ENCODE measurements at regions not wholly inside any gene's neighbourhood (a gene's known extent, or its start where the extent isn't known, plus 50 kb on each side); places are given as distances from the start of the nearest gene placed in this dataset.

- DNase-seq, result no peak
Measured at GRCh38 chr10:113283189-113283588, 269.7 kb upstream of the HABP2 start.

GRCh38 chr10:113284635-113285034 is 268.2 kb upstream of the HABP2 start:
- Histone ChIP-seq H3K27me3 (ENCODE audit: insufficient read depth, low read length, poor library complexity) (peaks cover 6% of the 10 kb centered on the region), H3K4me2 (ENCODE audit: insufficient read depth, low read length) (no peak overlapping the region)

More at GRCh38 chr10:113283189-113283588, 269.7 kb upstream of the HABP2 start:
- ATAC-seq (ENCODE audit: insufficient read depth, low read depth), result no peak
- Histone ChIP-seq H3K79me2 (ENCODE audit: insufficient read depth, low read length) (no peaks in the 10 kb centered on the region), H3K27me3 (ENCODE audit: insufficient read depth, low read length, poor library complexity) (peaks cover 6% of the 10 kb centered on the region), H3K9me3 (ENCODE audit: insufficient read depth, low read length, severe bottlenecking) (no peaks in the 10 kb centered on the region), H3K4me1 (ENCODE audit: insufficient read depth, low read length) (no peaks in the 10 kb centered on the region), H3K4me3 (ENCODE audit: low read depth in 1 of 2, low read length in 2 of 2) (no peak overlapping the region), H3K36me3 (ENCODE audit: insufficient read depth, low read length) (no peaks in the 10 kb centered on the region), H2AFZ (ENCODE audit: low read depth, low read length) (no peak overlapping the region), H3K27ac (ENCODE audit: low read length) (no peak overlapping the region), H4K20me1 (ENCODE audit: insufficient read depth, low read length) (no peaks in the 10 kb centered on the region), H3K9ac (ENCODE audit: low read depth, low read length) (no peak overlapping the region), H3K4me2 (ENCODE audit: insufficient read depth, low read length) (no peak overlapping the region)
- TF ChIP-seq CTCF (IDR thresholded peaks at IDR 0.05; ENCODE audit: borderline replicate concordance, extremely low read depth, low read length, poor library complexity, severe bottlenecking) (no peak), EZH2 (IDR thresholded peaks at IDR 0.05; ENCODE audit: borderline replicate concordance, low read depth, low read length, severe bottlenecking) (no peak)

GRCh38 chr10:113285305-113285704 is 267.5 kb upstream of the HABP2 start:
- Histone ChIP-seq H2AFZ (ENCODE audit: low read depth, low read length) (no peak overlapping the region), H3K4me1 (ENCODE audit: insufficient read depth, low read length) (no peaks in the 10 kb centered on the region), H3K9ac (ENCODE audit: low read depth, low read length) (no peak overlapping the region), H3K4me3 (ENCODE audit: low read depth in 1 of 2, low read length in 2 of 2) (no peak overlapping the region), H3K27me3 (ENCODE audit: insufficient read depth, low read length, poor library complexity) (peaks cover 8% of the 10 kb centered on the region), H4K20me1 (ENCODE audit: insufficient read depth, low read length) (no peaks in the 10 kb centered on the region), H3K79me2 (ENCODE audit: insufficient read depth, low read length) (no peaks in the 10 kb centered on the region), H3K36me3 (ENCODE audit: insufficient read depth, low read length) (no peaks in the 10 kb centered on the region), H3K4me2 (ENCODE audit: insufficient read depth, low read length) (no peak overlapping the region), H3K9me3 (ENCODE audit: insufficient read depth, low read length, severe bottlenecking) (no peaks in the 10 kb centered on the region), H3K27ac (ENCODE audit: low read length) (no peak overlapping the region)
- TF ChIP-seq CTCF (IDR thresholded peaks at IDR 0.05; ENCODE audit: borderline replicate concordance, extremely low read depth, low read length, poor library complexity, severe bottlenecking), result no peak
- no peak for TF ChIP-seq EZH2 (IDR thresholded peaks at IDR 0.05; ENCODE audit: borderline replicate concordance, low read depth, low read length, severe bottlenecking)
- ATAC-seq (ENCODE audit: insufficient read depth, low read depth), result no peak
- no peak for DNase-seq

More at GRCh38 chr10:113284635-113285034, 268.2 kb upstream of the HABP2 start:
- TF ChIP-seq EZH2 (IDR thresholded peaks at IDR 0.05; ENCODE audit: borderline replicate concordance, low read depth, low read length, severe bottlenecking) (no peak), CTCF (IDR thresholded peaks at IDR 0.05; ENCODE audit: borderline replicate concordance, extremely low read depth, low read length, poor library complexity, severe bottlenecking) (no peak)
- Histone ChIP-seq H3K9ac (ENCODE audit: low read depth, low read length) (no peak overlapping the region), H3K27ac (ENCODE audit: low read length) (no peak overlapping the region), H3K79me2 (ENCODE audit: insufficient read depth, low read length) (no peaks in the 10 kb centered on the region), H4K20me1 (ENCODE audit: insufficient read depth, low read length) (no peaks in the 10 kb centered on the region), H2AFZ (ENCODE audit: low read depth, low read length) (no peak overlapping the region), H3K4me3 (ENCODE audit: low read depth in 1 of 2, low read length in 2 of 2) (no peak overlapping the region), H3K36me3 (ENCODE audit: insufficient read depth, low read length) (no peaks in the 10 kb centered on the region), H3K4me1 (ENCODE audit: insufficient read depth, low read length) (no peaks in the 10 kb centered on the region), H3K9me3 (ENCODE audit: insufficient read depth, low read length, severe bottlenecking) (no peaks in the 10 kb centered on the region)
- no peak for ATAC-seq (ENCODE audit: insufficient read depth, low read depth)
- no peak for DNase-seq

GRCh38 chr10:113287592-113287991 is 265.3 kb upstream of the HABP2 start:
- Histone ChIP-seq H3K9ac (ENCODE audit: low read depth, low read length) (no peak overlapping the region), H2AFZ (ENCODE audit: low read depth, low read length) (no peak overlapping the region), H3K27ac (ENCODE audit: low read length) (no peak overlapping the region), H3K79me2 (ENCODE audit: insufficient read depth, low read length) (no peaks in the 10 kb centered on the region), H3K9me3 (ENCODE audit: insufficient read depth, low read length, severe bottlenecking) (no peaks in the 10 kb centered on the region), H3K27me3 (ENCODE audit: insufficient read depth, low read length, poor library complexity) (peaks cover 3% of the 10 kb centered on the region), H3K36me3 (ENCODE audit: insufficient read depth, low read length) (no peaks in the 10 kb centered on the region), H4K20me1 (ENCODE audit: insufficient read depth, low read length) (no peaks in the 10 kb centered on the region), H3K4me1 (ENCODE audit: insufficient read depth, low read length) (no peaks in the 10 kb centered on the region), H3K4me3 (ENCODE audit: low read depth in 1 of 2, low read length in 2 of 2) (no peak overlapping the region), H3K4me2 (ENCODE audit: insufficient read depth, low read length) (no peak overlapping the region)
- no peak for TF ChIP-seq CTCF (IDR thresholded peaks at IDR 0.05; ENCODE audit: borderline replicate concordance, extremely low read depth, low read length, poor library complexity, severe bottlenecking)
- DNase-seq (no peak), ATAC-seq (ENCODE audit: insufficient read depth, low read depth) (no peak)
